Cardiac fibroblast (primary cell): ENCODE measurements at regions not wholly inside any gene's neighbourhood (a gene's known extent, or its start where the extent isn't known, plus 50 kb on each side); places are given as distances from the start of the nearest gene placed in this dataset.
A peak's percentile ranks its signal among the peaks of the same experiment; 100 is the strongest.

Source experiments
- DNase-seq, 2 donors: peaks; one replicate each; pipeline versions ENCODE4 v3.0.0 to v3.0.0-alpha.2; 2010; ENCODE audit warnings: low read depth in 2 of 2
- H3K4me3 ChIP-seq, 2 donors: replicated peaks in 1 of 2; 1 replicate in 1 of 2; 2 replicates in 1 of 2; pipeline ENCODE4 v1.5.1; 2011; ENCODE audit warnings: low read depth in 2 of 2, low read length in 2 of 2, mild to moderate bottlenecking in 2 of 2, moderate library complexity in 1 of 2
- CTCF ChIP-seq: IDR thresholded peaks from one replicate; pipeline ENCODE4 v1.5.1; 2011; ENCODE audit warnings: low read depth, mild to moderate bottlenecking, low read length, inconsistent platforms

- DNase-seq = peak; percentile 82 to 92
- TF ChIP-seq CTCF = no peak
- peak overlapping the region; percentile 63 to 69 for H3K4me3 ChIP-seq
These were observed 59.1 kb downstream of the ZNF467 start for GRCh38 chr7:149714081-149714909.

DNA sequence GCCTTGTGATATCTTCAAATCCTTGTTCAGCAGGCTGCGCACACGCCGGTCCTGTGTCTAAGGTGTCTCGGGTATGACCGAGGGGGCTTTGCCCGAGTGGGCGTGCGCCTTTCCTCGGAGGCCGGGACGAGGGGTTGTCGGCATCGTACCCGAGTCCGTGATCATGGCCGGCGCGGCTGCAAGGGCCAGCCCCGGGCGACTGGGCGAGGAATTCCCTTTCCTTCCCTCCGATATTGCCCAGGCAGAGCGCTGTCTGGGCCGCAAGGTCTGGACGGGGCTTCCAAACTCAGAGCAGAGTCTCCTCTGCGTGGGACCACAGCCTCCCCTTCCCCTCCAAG, 59.7 kb downstream of the ZNF467 start:
- no peak for TF ChIP-seq CTCF
- H3K4me3 ChIP-seq = no peak overlapping the region
- DNase-seq = no peak

- DNase-seq = no peak
These were observed 60.2 kb downstream of the ZNF467 start for GRCh38 chr7:149713061-149713730.

DNA sequence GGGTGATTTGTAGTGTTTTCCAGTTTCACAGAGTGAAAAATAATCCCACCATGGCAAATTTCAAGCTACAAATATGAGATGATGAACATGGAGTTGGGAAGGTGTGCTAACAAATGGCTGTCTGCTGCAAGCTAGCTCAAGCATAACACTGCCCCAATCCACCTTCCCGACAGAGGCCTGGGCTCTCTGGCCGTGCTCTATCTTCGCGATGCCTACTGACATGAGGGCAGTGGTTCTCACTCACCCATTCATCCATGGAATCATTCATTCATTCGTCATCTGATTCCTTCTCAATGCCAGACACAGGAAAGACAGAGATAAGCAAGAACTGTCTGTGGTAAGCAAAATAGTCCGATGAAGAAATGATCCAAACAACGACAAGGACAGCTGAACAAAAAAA, 65.4 kb downstream of the ZNF467 start:
- DNase-seq = no peak
- TF ChIP-seq CTCF = no peak

More at GRCh38 chr7:149713061-149713730, 60.2 kb downstream of the ZNF467 start:
- H3K4me3 ChIP-seq = no peak overlapping the region
- TF ChIP-seq CTCF = no peak

GRCh38 chr7:149707448-149707886, 65.9 kb downstream of the ZNF467 start:
- TF ChIP-seq CTCF = no peak
- peak; percentile 31 to 36 for DNase-seq
- H3K4me3 ChIP-seq = no peak overlapping the region

More for the DNA sequence above, 65.4 kb downstream of the ZNF467 start:
- H3K4me3 ChIP-seq = no peak overlapping the region

DNA sequence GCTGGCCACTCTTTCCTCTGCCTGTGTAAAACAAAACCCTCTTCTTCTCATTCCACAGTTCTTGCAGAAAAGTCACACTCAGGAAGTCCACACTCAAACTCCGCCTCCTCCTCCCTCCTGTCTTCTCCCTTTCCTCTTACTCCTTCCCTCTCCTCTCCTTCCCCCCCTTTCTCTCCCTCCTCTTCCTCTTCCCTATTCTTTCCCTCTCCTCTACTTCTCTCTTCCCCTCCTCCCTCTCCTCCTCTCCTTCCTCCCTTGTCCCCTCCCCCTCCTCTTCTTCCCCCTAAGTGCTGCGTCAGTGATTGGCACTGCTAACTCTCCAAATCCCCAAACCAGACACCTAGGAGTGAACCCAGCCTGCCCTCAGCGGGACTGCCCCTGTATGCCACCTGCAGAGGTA, 67.0 kb downstream of the ZNF467 start:
- no peak for DNase-seq
- no peak overlapping the region for H3K4me3 ChIP-seq
- TF ChIP-seq CTCF = no peak
